GM20000 (cell line): ENCODE measurements at regions not wholly inside any gene's neighbourhood (a gene's known extent, or its start where the extent isn't known, plus 50 kb on each side); places are given as distances from the start of the nearest gene placed in this dataset.
"Not testable (repeated sequence)": the region's sequence is repeated elsewhere in the genome, so short reads cannot be mapped to it uniquely, and the experiment has no call there.

Source experiments
- DNase-seq: peaks from one replicate; pipeline ENCODE4 v3.0.0; 2012; ENCODE audit warnings: low spot score
- CTCF ChIP-seq: IDR thresholded peaks from 2 replicates; pipeline ENCODE4 v1.5.1; 2012; ENCODE audit warnings: mild to moderate bottlenecking, control low read depth; ENCODE audit errors: extremely low read depth, missing control alignments

GRCh38 chr2:131626565-131626964 lies 98.9 kb downstream of the CCDC74A start:
- DNase-seq, result not testable (repeated sequence)

GRCh38 chr2:131627777-131628176 lies 100.1 kb downstream of the CCDC74A start:
- not testable (repeated sequence) for DNase-seq

- not testable (repeated sequence) for DNase-seq
These were observed 104.0 kb downstream of the CCDC74A start for GRCh38 chr2:131631648-131632047.

GRCh38 chr2:131633405-131633804 lies 105.7 kb downstream of the CCDC74A start:
- DNase-seq, result not testable (repeated sequence)

GRCh38 chr2:131633827-131634695 lies 106.4 kb downstream of the CCDC74A start:
- DNase-seq, result not testable (repeated sequence)

- TF ChIP-seq CTCF, result no peak
These were observed 107.9 kb downstream of the CCDC74A start for GRCh38 chr2:131635611-131636010.

GRCh38 chr2:131636704-131637308 lies 109.1 kb downstream of the CCDC74A start:
- not testable (repeated sequence) for DNase-seq

More at GRCh38 chr2:131635611-131636010, 107.9 kb downstream of the CCDC74A start:
- no peak for DNase-seq

- DNase-seq, result not testable (repeated sequence)
These were observed 111.4 kb downstream of the CCDC74A start for GRCh38 chr2:131639001-131639620.

GRCh38 chr2:131641414-131642206 lies 113.9 kb downstream of the CCDC74A start:
- DNase-seq, result no peak
- TF ChIP-seq CTCF, result no peak

- DNase-seq, result not testable (repeated sequence)
These were observed 115.5 kb downstream of the CCDC74A start for GRCh38 chr2:131643180-131643579.

- no peak for TF ChIP-seq CTCF
- DNase-seq, result no peak
These were observed 117.6 kb downstream of the CCDC74A start for GRCh38 chr2:131645177-131645765.

GRCh38 chr2:131646220-131646619 lies 118.5 kb downstream of the CCDC74A start:
- DNase-seq, result not testable (repeated sequence)
